OCI-LY7 (cell line): ENCODE measurements at regions not wholly inside any gene's neighbourhood (a gene's known extent, or its start where the extent isn't known, plus 50 kb on each side); places are given as distances from the start of the nearest gene placed in this dataset.

Experiments
- CTCF ChIP-seq: fragments of 200-600 bp; sonication (generic); conservative IDR thresholded peaks from 2 replicates; pipeline ENCODE4 v1.5.1; 2014; ENCODE audit warnings: mild to moderate bottlenecking, antibody characterized with exemption, low read length, moderate library complexity, mixed read lengths
- EZH2phosphoT487 ChIP-seq: fragments of 200-600 bp; sonication (generic); IDR thresholded peaks from 2 replicates; pipeline ENCODE4 v1.6.1; 2018; ENCODE audit warnings: low read depth, borderline replicate concordance, mild to moderate bottlenecking, mixed run types, antibody characterized with exemption, low read length, moderate library complexity, mixed read lengths

- TF ChIP-seq CTCF: no peak
- TF ChIP-seq EZH2phosphoT487: no peak
Measured at GRCh38 chr9:97237951-97238889, 69.2 kb upstream of the CCDC180 start.
